ENCODE measurements at regions not wholly inside any gene's neighbourhood (a gene's known extent, or its start where the extent isn't known, plus 50 kb on each side); places are given as distances from the start of the nearest gene placed in this dataset.

DNA sequence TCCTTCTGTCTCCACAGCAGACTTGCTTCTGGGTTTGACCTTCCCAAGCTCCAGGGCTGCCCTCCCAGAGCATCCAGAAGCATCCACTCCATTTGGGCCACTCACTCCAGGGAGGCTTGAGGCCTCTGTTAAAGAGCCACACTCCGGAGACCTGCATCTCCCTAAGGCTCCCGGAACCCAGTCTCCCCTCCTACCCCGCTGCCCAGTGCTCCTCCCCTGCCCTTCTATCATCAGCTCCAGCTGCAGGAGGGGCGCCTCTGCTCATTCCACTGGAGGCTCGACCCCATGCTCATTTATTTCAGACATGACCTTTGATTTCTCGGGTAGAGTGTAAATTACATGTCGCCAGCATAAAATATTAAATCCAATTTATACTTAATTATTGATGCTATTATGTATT, 142.5 kb downstream of the SYF2 start:
- DNase-seq (ENCODE audit: low spot score) (no peak), ATAC-seq (ENCODE audit: low FRiP score) (no peak)
- TF ChIP-seq, protein P1, sequence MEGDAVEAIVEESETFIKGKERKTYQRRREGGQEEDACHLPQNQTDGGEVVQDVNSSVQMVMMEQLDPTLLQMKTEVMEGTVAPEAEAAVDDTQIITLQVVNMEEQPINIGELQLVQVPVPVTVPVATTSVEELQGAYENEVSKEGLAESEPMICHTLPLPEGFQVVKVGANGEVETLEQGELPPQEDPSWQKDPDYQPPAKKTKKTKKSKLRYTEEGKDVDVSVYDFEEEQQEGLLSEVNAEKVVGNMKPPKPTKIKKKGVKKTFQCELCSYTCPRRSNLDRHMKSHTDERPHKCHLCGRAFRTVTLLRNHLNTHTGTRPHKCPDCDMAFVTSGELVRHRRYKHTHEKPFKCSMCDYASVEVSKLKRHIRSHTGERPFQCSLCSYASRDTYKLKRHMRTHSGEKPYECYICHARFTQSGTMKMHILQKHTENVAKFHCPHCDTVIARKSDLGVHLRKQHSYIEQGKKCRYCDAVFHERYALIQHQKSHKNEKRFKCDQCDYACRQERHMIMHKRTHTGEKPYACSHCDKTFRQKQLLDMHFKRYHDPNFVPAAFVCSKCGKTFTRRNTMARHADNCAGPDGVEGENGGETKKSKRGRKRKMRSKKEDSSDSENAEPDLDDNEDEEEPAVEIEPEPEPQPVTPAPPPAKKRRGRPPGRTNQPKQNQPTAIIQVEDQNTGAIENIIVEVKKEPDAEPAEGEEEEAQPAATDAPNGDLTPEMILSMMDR (IDR thresholded peaks at IDR 0.05): no peak

DNA sequence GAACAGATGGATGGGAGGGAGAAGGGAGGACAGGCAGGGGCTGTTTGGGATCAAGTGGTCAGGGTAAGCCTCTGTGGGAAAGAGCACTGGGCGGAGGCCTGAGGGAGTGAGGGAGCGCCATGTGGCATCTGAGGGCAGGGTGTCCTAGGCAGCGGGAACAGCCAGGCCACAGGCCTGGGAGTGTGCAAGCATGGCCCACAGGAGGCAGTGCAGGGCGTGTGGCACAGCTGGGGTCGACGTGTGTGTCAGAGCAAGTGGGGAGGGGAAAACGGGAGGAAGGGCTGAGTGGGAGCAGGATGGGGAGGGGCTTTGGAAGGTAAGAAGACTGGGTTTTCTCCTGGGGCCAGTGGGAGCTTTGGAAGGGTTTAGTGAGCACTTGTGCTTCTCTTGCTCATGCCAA, 143.4 kb downstream of the SYF2 start:
- TF ChIP-seq, protein P1 (IDR thresholded peaks at IDR 0.05): no peak
- DNase-seq (ENCODE audit: low spot score) (no peak), ATAC-seq (ENCODE audit: low FRiP score) (no peak)

DNA sequence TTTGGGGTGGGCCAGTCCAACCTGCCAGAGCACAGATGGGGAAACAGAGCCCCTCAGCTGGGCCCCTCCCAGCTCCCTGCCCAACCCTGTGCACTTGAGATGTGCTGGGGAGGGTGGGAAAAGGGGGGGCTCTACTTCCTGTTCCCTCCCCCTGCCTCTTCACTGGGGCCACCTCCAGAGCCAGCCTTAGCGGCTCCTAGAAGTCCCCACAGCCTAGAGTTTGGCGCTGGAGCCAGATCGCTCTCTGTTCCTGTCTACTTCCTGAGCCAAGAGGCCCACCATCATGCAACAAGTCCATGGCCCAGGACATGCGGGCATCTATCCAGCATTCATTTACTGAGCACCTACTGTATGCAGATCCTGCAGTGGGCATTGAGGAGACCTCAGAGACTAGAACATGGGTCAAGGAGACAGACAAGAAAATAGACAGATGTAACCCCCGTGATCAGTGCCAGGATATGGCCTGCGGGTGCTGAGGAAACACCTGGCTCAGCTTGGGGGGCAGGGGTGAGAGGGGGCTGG, 144.1 kb downstream of the SYF2 start:
- TF ChIP-seq, protein P1 (IDR thresholded peaks at IDR 0.05): no peak
- no peak for ATAC-seq (ENCODE audit: low FRiP score)
- DNase-seq (ENCODE audit: low spot score): no peak

DNA sequence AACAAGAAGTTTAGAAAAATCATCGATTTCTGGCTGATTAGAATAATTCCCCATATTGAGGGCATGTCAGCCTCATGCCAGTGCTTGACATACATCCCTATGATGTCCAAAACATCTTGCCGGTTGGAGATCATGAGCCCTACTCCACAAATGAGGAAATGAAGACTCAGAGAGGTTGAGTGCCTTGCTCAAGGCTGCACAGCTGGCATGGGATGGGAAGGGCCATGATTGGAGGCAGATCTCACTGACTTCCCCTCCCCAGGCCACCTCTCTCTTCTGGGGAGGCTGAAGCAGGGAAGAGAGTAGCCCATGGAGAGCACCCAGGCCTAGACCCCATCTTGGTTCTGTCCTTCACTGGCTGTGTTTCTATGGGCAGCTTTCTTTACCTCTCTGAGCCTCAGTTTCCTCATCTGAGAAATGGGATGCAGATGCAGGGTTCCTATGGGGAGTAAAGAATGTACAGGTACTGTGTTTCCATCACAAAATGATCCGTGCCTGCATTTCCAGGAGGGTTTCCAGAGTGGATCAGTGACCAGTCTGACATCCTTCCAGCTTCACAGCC, 145.7 kb downstream of the SYF2 start:
- TF ChIP-seq, protein P1 (IDR thresholded peaks at IDR 0.05): no peak
- no peak for DNase-seq (ENCODE audit: low spot score)
- ATAC-seq (ENCODE audit: low FRiP score): no peak

DNA sequence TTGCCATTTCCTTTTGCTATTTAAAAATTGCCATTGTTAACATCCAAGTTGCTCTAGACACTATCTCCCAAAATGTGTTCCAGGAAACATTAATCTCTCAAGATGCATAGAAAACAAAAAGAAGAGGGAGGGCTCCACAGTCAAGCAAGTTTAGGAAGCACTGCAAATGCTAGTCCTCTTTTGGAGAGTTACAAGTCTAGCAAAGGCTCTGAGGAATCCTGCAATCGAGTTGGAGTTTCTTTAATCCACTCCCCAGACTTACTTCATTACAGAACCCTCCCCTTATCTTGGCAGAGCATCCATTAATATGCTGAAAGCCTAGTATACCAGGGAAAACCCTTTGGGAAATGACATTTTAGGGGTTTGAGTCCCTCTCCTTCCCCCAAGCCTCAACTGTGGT, 147.9 kb downstream of the SYF2 start:
- no peak for DNase-seq (ENCODE audit: low spot score)
- ATAC-seq (ENCODE audit: low FRiP score): no peak
- TF ChIP-seq, protein P1 (IDR thresholded peaks at IDR 0.05): no peak

DNA sequence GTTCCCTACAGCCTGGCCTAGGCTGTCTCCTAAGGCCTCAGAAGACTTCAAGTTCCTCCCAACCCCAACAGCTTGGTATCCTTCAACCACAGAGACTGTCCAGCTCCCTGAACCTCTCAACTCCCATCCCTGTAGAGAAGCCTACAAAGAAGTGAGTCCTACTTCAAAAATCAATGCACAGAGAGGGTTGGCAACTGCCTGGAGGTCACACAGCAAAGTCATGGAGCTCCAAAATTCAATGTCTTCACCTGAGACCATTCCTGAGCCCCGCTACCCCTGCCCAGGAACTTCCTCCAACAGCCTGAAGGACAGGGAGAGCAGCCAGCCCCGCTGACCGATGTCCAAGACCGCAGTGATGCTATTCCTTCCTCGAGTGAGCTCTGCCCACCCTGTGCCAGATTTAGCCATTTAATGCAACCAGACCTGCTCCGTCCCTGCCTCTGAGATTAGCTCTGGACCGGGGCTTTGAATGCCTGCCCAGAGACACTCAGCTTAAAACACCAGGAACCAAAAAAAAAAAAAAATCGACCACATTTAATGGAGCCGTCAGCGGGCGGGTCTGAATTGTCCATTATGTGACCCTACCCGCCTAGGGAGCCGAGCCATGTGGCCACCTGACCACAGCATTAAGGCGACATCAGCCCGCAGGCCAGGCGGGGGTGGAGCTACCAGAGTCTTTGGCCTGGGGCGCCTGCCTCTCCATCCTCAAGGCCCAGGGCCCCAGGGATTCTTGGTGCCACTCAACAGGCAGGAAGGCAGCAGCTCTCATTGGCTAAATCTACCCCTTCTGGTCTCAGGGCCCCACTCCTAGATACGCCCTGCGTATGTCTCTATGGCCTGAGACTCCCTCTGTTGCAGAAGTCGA, 148.6 kb downstream of the SYF2 start:
- no peak for ATAC-seq (ENCODE audit: low FRiP score)
- TF ChIP-seq, protein P1 (IDR thresholded peaks at IDR 0.05): no peak
- DNase-seq (ENCODE audit: low spot score): no peak

DNA sequence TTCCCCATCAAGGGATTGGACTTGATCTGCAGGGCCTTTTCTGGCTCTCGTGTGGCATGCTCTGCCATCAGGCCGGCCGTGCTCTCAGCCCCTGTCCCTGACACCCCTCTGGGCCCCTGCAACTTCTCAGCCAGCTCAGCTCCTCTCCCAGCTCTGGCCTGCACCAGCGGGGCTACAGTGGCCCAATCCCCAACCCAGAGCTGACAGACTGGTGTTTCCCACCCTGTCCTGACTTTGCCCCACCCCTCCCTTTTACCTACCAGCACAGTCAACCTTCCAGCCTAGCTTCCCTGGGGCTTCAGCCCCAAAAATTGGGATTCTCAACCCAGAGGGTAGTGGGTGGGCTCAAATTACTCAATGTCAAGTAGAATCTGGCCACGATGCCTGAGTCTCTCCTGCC, 149.3 kb downstream of the SYF2 start:
- TF ChIP-seq, protein P1 (IDR thresholded peaks at IDR 0.05): no peak
- no peak for ATAC-seq (ENCODE audit: low FRiP score)
- DNase-seq (ENCODE audit: low spot score): no peak

All from omental fat pad (tissue), 3 donors.